DMS153 treated with DMSO at 0.1 percent for 48 hours (cell line): ENCODE measurements at regions not wholly inside any gene's neighbourhood (a gene's known extent, or its start where the extent isn't known, plus 50 kb on each side); places are given as distances from the start of the nearest gene placed in this dataset.

Experiments used
- DNase-seq: peaks from one replicate; lab custom pipeline; 2025; ENCODE audit not compliant: unreplicated experiment; lab: John Stamatoyannopoulos, UW

DNA sequence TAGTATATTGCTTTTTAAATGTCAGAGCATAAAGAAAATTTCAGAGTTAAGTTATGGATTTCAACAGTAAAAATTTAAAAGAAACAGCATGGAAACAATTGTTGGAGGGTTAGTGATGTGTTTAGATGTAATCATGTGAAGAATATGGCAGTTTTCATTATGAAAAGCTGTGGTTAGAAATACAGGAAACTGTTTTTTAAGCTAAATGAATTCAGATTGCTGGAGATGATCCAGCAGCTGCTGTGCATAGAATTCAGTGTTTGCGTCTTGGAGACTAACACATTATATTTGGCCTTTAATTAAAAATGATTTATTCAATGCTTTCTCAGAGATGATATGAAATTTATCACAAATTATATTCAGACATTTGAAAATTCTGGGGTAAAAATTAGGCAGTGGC lies 273.6 kb upstream of the LRRC7 start:
- no peak for DNase-seq

DNA sequence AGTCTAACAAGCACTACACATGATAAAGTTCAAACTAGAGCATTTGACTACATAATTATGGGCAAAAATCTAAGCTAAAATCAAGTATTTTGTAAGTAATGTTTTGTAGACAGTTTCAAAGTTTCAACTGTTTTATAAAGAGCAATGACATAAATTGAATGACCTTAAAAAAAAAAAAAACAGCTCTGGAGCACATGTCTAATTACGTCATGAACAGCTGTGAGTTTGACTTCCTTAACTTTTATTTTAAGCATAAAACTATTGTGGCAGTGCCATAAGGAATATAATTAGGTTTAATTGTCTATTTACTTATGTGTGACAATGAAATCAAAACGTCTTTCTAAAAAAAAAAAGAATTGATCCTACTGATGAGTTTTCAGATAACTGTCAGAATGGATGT lies 272.5 kb upstream of the LRRC7 start:
- no peak for DNase-seq

DNA sequence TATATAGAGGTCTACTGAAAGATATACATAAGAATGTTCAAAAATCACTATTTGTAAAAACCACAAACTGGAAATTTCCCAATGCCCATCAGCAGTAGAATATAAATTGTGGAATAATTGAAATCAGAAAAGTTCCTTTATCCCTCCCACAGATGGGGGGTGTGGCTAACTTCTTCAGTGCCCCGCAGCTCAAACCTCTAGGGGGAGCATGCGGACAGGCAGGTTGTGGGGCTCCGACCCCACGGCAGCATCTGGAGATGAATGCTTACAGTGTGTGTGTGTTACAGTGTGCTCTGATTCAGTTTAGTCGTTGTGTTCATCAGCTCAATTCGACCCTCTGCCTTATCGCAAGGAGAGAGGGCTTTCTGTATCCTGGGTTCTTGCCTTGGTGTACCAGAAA lies 262.1 kb upstream of the LRRC7 start:
- DNase-seq, result no peak

DNA sequence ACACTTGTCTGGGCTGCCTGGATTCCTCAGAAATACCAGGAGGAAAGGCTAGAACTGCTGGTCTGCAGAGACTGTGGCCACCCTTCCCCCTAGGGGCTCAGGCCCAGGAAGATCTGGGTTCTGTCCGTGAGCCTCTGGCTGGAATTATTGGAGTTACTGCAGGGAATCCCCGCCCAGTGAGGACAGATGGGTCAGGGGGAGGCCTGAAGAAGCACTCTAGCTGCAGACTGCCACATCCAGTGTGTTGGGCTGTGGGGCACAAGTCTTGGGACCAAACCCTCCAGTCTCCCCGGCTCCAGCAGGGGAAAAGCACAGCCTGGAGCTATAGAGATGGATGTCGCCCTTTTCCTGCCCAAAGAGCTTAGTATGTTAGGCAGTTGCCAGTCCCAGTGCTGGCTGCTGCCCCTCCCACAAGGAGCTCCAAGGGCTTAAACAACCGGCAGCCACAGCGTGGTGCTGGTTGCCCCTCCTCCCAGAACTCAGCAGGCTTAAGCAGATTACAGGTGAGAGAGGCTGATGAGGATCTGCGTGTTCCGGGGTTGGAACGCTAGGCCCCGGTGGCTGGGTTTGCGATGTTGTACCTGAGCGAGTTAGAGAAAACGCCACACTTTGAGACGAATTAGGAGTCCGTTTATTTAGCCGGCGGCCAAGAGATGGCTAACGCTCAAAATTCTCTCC lies 255.5 kb upstream of the LRRC7 start:
- no peak for DNase-seq

DNA sequence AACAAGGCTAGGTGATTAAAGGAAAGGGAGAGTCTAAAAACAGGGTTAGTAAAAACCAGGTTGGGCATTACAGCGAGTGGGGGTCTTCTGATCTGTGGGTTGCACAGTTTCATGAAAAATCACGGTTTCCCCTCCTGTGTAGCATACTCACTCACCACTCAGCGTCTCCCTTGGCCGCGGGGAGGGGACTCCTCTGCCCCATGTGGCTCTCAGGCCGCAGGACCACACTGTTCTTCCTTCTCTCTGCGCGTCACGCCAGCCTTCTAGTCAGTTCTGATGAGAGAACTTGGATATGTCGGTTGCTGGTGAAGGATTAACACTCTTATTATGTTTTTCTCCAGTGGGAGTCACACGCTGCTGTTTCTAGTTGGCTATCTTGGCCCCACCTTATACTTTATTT lies 254.6 kb upstream of the LRRC7 start:
- no peak for DNase-seq

DNA sequence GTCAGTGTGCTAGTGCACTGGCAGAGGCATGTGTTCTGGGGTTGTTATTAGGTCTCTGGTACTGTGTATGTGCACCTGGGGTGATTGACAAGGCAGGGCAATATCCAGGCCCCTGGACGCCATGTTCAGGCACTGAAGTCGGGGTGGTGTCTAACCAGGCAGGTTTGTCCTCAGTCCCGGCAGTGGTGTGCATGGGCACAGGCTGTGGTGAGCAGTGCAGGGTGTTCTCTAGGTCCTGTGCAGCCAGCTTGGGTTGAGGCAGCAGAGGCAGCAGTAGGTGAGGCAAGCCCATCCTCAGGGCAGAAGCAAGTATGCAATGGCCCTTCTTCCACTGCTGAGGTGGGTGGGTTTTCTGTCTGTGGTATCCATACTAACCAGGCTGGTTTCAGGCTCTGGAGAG lies 252.3 kb upstream of the LRRC7 start:
- DNase-seq, result no peak

DNA sequence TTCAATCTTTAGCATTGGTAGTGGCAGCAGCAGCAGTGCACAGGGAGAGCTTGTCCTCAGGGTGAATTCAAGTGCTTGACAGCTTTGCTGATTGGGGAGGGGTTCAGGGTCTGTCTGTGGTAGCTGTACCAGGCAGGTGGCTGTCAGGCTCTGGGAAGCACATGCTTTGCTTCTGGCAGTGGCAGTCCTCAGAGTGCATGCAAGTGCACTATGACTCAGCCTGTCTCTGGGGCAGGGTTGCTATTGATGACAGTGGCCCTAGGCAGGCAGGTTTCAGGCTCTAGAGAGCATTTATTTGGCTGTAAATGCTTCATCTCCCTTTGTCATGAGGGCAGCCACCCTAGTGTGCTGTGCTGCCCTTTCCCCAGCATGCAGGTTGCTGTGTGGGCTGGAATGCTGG lies 251.9 kb upstream of the LRRC7 start:
- no peak for DNase-seq

DNA sequence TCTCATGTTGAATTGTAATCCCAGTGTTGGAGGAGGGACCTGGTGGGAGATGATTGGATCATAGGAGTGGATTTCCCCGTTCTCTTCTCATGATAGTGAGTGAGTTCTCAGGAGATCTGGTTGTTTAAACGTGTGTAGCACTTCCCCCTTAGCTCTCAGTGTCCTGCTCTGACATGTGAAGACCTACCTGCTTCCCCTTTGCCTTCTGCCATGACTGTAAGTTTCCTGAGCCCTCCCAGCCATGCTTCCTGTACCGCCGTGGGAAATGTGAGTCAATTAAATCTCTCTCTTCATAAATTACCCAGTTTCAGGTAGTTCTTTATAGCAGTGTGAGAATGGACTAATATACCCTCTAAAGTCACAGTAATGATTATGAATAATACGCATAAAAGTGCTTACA lies 248.4 kb upstream of the LRRC7 start:
- no peak for DNase-seq

DNA sequence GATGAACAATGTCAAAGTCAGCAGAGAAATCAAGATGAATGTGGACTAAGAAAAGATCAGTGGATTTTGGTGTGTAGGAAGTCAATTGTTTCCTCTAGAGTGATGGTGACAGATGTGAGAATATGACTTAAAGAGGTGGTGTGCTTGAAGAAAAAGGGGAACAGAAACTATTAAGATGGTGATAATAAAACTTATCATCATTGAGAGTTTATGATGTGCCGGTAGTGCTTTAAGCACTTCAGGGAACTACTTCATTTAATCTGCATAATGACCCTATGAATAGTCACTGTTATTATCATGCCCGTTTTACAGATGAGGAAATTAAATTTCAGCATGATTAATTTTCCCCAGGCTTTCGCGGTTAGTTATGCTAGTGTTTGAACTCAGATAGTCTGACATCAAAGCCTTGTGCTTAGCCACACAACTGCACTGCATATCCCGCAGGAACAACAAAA lies 246.9 kb upstream of the LRRC7 start:
- no peak for DNase-seq

DNA sequence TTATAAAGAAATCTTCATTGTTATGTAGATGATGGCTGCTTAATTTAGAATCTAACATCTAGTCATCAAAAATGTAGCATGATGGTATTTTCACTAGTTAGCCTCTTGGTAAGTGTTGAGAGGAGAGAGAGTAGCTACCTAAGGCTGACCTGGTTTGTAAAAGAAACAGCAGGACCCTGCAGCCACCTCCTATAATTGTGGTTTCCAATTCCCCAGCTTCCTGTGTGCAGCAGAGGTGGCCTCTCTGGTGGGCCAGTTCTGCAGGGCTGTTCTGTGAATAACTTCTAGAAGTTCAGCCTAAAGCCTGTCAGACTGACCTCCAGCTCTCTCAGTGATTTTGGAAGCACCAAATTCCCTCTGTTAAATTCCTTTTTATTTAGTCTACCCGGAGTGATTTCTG lies 246.4 kb upstream of the LRRC7 start:
- DNase-seq, result no peak

DNA sequence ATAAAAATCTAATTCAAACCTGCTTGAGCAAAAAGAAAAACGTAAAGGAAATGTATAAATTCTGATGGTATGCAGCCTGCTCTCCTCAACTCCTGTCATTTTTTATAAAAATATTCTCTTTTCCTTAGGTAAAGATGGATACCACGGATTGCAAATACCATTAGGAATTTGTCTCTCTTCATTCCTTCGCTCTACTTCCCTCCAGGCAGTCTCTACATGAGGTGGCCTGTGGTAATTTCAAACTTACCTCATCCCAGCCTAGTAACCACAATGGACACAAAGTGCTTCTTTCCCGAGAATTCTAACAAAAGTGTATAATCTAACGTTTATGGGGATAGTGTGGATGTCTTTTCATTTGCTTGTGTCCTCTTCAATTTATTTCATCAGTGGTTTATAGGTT lies 239.5 kb upstream of the LRRC7 start:
- DNase-seq, result no peak

DNA sequence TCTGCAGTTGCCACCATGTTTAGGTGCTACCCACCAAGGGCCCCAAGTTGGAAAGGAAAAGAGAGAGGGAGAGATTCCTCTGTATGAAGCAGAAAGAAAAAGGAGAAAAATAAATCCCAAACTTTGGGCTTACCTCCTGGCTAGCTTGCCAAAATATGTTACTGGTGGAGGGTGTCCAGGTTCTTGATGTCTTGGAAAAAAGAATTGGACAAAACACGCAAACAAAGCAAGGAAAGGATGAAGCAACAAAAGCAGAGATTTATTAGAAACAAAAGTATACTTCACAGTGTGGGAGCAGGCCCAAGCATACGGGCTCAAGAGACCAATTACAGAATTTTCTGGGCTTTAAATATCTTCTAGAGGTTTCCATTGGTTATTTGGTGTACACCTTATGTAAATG lies 204.5 kb upstream of the LRRC7 start:
- no peak for DNase-seq

DNA sequence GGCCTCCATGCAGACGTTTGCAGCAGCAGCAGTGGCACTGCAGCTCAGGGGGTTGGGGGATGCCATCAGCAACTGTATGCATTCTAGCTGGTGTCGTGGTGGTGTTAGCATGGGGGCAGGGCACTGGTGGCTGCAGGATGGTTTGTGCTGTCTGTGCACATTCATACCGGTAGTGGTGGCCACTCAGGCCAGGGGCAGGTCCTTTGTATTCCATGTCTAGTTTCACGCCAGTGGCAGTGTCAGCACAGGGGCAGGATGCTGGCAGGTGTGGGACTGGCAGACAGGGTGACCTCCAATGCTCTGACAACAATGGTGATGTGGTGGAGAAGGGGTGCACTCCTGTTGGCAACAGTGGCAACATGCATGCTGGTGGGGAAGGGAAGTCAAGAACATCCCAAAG lies 194.2 kb upstream of the LRRC7 start:
- no peak for DNase-seq

DNA sequence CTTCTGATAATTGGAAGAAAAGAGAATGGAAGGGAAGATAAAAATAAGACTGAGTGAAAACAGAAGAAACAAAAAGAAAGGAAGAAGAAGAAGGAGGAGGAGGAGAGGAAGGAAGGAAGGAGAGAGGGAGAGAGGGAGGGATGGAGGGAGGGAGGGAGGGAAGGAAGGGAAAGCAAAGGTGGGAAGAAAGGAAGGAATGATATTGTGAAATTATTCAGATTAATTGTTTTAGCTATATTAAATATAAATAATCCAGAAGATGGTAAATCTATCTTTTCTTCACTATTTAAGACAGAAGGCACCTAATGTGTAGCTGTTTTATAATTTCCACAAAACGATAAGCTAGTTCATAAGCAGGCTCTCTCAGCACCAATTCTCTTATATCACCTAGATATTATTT lies 191.3 kb upstream of the LRRC7 start:
- no peak for DNase-seq

DNA sequence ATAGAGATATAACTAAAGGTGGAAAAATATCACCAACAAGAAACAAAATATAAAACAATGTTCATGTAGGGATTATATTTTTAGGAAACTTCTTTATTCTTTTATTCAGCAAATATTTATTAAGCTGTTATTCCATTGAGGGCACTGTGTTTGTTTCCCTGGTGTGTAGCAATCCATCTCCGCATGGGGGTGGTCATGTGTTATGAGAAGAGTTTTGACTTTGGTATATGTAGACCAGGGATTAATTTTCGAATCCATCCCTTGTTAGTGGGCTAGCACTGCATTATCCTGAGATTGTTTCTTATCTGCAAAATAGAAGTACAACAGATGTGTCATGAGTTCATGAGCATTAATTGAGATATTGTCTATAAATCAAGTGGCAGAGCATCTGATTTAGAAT lies 190.2 kb upstream of the LRRC7 start:
- no peak for DNase-seq

DNA sequence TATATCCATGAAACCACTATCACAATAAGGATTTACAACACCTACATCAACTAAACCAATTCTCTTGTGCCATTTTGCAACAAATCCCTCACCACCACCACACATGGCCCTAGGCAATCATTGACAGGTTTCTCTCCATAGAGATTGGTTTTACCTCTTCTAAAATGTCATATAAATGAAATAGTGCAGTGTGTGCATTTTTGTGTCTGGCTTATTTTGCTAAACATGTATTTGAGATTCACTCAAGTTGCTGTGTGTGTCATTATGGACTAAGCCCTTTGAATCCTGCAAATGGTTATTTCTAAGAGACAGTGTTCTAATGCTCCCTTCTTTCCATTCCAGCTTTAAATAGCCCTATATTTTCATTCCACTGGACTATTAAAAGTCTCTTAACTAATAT lies 179.7 kb upstream of the LRRC7 start:
- DNase-seq, result no peak

DNA sequence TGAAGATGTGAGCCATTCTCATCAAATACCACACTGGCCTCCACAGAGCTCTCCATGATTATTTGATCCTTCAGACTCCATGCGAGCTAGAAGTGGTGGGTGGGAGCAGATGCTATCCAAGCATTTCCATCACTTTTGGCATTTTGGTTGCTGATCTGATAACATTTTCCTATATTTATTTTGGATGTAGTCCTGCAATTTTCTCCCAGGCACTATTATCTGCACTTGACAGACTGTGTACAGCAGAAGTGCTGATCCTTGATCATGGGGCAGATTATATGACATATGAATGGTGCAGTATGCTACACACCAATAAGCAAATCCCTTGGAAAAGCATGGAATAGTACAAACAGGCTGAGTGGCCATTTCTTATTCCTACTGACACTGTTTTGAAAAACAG lies 167.6 kb upstream of the LRRC7 start:
- no peak for DNase-seq

DNA sequence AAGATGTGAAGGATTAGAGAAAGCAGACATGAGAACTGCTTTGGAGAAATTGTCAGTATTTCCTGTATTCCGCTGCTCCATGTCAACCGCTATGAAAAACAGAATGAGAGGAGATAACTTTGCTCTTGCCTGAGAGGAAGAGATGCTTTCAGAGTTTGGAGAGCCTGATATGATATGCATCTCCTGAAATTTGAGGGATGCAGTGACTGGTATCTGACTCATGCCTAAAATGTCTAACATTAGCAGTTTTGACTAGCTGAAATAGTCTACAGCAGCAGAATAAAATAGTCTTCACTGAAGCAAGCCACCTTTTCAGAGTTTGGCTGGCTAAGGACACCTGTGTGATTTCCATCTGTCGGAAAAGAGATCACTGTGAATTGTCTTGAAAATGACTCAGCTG lies 165.8 kb upstream of the LRRC7 start:
- no peak for DNase-seq

DNA sequence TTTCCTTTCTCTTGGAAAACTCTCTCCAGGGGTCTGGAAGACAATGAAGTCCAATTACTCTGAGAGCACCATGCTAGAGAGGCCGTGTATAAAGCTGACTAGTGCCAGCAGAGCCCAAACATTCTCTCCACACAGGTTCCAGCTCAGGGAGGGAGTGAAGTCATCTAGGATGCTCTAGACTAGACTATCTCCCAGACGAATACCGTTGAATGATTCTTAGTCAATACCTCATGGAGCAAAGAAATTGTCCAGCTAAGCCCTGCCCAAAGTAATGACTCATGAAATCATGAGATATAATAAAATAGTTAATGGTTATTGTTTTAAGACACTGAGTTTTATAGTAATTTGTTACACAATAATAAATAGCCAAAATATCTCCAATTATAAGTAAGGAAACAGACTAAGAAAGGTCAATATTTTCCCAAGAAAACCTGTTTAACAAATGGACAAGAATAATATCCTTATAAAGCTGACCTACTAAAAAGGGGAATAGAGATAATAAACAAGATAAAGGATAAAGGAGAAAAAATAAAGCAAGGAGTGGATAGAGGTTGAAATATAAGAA lies 163.9 kb upstream of the LRRC7 start:
- no peak for DNase-seq

DNA sequence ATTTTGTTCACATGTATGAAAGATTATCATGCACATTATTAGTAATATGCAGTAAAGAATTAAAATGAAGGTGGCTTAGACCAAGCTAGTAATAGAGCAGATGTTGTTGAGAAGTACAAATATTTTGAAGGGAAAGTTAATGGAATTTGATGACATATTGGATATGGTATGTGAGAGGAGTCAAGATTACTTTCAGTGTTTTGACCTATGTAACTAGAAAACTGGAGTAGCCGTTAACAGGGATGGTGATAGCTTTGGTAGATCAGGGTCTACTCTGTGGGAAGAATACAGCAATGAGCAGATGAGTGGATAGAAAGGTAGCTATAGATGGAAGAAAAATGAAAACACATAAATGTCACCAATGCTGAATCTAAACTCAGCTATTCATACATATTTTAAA lies 163.2 kb upstream of the LRRC7 start:
- DNase-seq, result no peak

DNA sequence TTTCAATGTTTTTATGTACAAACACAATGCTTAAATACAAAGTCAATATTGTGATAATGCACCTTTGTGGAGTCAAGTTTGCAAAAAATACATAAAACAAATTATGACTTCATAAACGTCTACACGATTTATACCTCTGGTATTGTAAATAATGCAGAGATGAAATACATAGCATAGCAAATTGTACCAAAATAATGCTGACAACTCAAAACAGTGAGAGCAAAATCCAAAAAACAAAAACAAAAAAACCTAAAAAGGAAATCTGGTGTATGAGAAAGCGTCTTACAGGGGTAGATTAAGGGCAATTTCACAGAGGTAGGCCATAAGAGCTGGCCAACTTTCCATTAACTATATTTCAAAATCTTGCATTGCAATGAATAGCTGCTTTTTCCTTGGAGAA lies 161.5 kb upstream of the LRRC7 start:
- no peak for DNase-seq

DNA sequence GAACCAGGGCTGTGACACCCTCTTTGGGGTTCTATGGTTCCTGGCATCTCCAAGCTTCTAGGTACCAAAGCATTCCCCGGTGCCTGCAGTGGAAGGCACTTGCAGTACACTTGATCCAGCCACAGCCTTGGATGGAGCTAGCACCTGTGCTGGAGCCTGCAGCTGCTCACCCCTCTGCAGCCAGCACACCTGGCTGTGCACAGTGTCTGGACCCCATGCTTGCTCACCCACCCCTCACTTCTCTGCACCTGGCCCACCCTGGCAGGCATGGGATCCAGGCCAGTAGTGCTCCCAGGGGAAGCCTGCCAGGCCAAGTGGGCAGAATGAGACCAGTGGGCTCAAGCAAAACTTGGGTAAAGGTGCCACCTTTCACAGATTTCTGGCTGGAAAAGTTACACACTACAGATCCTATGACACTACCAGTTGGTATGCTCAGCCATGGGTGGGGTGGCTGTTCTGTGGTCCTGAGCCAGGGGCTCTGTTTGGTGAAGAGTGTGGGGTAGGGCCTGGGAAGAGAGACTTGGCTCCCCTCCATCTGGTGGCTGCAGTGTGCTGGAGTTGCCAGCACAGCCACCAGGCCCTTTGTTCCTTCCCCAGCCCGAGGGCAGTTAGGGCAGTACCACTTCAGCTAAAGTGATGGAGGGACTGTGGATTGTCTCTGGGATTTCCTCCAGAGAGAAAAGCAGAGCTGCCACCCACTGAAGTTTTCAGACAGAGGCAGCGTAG lies 157.8 kb upstream of the LRRC7 start:
- no peak for DNase-seq

DNA sequence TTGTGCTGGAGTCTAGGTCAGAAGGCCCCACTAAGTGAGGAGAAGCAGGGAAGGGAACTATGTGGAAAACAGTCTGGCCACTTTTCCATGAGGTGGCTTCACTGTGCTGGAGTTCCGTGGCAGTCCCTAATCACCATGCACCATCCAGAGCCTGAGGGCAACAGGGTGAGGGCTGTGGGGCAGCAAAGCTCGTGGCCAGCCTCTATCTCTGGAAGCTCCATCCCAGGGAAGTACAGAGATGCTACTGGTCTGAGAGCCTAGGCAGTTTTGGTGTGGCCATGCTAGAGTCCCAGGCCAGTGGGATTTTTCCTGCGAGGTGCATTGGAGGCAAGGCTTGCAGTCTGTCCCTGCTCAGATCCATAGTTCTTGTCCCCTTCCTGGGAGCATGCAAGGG lies 157.3 kb upstream of the LRRC7 start:
- no peak for DNase-seq
